ENCODE measurements at regions not wholly inside any gene's neighbourhood (a gene's known extent, or its start where the extent isn't known, plus 50 kb on each side); places are given as distances from the start of the nearest gene placed in this dataset.
"Not testable (repeated sequence)": the region's sequence is repeated elsewhere in the genome, so short reads cannot be mapped to it uniquely, and the experiment has no call there.

DNA sequence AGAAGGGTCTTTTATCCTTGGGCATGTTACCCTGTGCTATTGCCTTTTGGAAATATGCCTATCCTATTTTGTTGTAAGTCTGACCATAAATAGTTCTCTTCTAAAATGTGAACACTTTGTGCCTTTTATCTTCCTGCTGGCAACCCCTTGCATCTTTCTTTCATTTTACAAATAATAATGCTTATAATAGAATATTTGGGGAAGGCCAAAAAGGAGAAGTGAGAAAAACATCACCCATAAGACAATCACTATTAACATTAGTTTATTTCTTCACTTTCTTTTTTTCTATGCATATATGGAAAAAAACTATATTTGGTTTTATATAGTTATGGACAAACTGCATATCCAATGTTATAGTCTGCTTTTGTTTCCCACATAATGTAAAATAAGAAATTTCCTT, 64.9 kb upstream of the GBA3 start:
- TF ChIP-seq, protein P1, sequence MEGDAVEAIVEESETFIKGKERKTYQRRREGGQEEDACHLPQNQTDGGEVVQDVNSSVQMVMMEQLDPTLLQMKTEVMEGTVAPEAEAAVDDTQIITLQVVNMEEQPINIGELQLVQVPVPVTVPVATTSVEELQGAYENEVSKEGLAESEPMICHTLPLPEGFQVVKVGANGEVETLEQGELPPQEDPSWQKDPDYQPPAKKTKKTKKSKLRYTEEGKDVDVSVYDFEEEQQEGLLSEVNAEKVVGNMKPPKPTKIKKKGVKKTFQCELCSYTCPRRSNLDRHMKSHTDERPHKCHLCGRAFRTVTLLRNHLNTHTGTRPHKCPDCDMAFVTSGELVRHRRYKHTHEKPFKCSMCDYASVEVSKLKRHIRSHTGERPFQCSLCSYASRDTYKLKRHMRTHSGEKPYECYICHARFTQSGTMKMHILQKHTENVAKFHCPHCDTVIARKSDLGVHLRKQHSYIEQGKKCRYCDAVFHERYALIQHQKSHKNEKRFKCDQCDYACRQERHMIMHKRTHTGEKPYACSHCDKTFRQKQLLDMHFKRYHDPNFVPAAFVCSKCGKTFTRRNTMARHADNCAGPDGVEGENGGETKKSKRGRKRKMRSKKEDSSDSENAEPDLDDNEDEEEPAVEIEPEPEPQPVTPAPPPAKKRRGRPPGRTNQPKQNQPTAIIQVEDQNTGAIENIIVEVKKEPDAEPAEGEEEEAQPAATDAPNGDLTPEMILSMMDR (IDR thresholded peaks at IDR 0.05), result not testable (repeated sequence)
- TF ChIP-seq POLR2A (IDR thresholded peaks at IDR 0.05), result not testable (repeated sequence)
